ENCODE measurements at regions not wholly inside any gene's neighbourhood (a gene's known extent, or its start where the extent isn't known, plus 50 kb on each side); places are given as distances from the start of the nearest gene placed in this dataset.

DNA sequence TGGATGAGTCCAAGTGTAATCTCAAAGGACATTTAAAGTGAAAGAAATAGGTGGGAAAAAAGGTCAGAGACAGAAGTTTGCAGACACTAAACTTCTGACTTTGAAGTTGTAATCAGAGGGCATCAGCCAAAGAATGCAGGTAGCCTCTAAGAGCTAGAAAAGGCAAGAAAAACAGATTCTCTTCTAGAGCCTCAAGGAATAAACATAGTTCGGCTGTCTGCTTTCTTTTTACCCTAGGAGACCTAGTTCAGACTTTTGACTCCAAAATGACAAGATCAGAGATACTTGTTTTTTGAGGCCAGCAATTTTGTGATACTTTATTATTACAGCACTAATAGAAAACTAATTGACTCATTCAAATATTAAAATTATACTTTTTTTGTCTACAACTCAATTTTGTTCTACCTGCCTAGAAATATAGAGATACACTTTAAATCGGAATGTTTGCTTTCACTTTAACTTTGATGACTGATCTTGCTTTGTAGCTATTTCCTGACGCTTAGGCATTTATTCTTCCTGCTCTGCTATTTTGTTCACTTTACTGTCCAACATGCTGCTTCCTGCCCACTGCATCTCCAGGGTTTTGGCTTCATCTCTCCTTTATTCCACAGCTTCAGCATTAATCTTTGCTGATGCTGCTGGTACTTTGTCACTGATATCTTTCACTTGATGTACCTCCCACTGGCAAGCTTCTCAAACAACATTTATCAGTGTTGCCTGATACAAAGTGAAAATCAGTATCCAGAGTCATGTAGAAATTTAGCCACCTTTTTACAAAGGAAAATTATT, 272.5 kb downstream of the DSEL start:
- no peaks in the 10 kb centered on the region for H3K27me3 ChIP-seq (ENCODE audit: control insufficient read depth, insufficient read depth, low read length)
- H3K9ac ChIP-seq = no peak overlapping the region
- TF ChIP-seq, protein P1, sequence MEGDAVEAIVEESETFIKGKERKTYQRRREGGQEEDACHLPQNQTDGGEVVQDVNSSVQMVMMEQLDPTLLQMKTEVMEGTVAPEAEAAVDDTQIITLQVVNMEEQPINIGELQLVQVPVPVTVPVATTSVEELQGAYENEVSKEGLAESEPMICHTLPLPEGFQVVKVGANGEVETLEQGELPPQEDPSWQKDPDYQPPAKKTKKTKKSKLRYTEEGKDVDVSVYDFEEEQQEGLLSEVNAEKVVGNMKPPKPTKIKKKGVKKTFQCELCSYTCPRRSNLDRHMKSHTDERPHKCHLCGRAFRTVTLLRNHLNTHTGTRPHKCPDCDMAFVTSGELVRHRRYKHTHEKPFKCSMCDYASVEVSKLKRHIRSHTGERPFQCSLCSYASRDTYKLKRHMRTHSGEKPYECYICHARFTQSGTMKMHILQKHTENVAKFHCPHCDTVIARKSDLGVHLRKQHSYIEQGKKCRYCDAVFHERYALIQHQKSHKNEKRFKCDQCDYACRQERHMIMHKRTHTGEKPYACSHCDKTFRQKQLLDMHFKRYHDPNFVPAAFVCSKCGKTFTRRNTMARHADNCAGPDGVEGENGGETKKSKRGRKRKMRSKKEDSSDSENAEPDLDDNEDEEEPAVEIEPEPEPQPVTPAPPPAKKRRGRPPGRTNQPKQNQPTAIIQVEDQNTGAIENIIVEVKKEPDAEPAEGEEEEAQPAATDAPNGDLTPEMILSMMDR (IDR thresholded peaks at IDR 0.05) = no peak
- H3K27ac ChIP-seq = no peak overlapping the region
- H3K4me1 ChIP-seq = peaks cover 3% of the 10 kb centered on the region
- H3K4me2 ChIP-seq (ENCODE audit: low read length) = peak overlapping the region; percentile 55
- peak overlapping the region; percentile 41 for H3K4me3 ChIP-seq (ENCODE audit: low read depth, low read length)
- no peaks in the 10 kb centered on the region for H3K36me3 ChIP-seq (ENCODE audit: control insufficient read depth, insufficient read depth, low read length)
- H3K9me3 ChIP-seq (ENCODE audit: control insufficient read depth, low read length) = no peaks in the 10 kb centered on the region
- peak overlapping the region; percentile 45 for H2AFZ ChIP-seq
- no peaks in the 10 kb centered on the region for H3K79me2 ChIP-seq

DNA sequence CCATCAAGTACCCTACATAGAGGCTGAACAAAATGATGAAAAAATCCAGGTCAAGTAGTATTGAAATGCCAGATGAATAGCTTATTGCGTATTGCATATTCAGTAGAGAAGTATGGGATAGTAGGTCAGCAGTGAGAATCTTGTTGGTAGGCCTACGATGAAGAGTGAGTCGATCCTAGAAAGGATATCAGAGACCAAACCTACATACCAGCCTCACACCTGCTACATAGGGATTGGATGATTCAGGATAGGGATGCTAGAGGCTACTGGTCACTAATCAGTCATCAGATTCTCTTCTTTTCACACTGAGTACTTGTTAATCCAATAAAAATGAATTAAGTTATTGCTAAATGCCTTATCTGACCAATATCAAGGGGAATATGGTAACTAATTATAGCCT, 274.5 kb downstream of the DSEL start:
- Histone ChIP-seq H3K4me2 (ENCODE audit: low read length) (no peak overlapping the region), H3K4me3 (ENCODE audit: low read depth, low read length) (no peak overlapping the region), H3K79me2 (no peaks in the 10 kb centered on the region), H3K27me3 (ENCODE audit: control insufficient read depth, insufficient read depth, low read length) (no peaks in the 10 kb centered on the region), H3K9me3 (ENCODE audit: control insufficient read depth, low read length) (no peaks in the 10 kb centered on the region), H3K9ac (no peak overlapping the region), H3K27ac (no peak overlapping the region), H3K36me3 (ENCODE audit: control insufficient read depth, insufficient read depth, low read length) (no peaks in the 10 kb centered on the region), H3K4me1 (peaks cover 3% of the 10 kb centered on the region), H2AFZ (no peak overlapping the region)
- TF ChIP-seq, protein P1 (IDR thresholded peaks at IDR 0.05) = no peak

DNA sequence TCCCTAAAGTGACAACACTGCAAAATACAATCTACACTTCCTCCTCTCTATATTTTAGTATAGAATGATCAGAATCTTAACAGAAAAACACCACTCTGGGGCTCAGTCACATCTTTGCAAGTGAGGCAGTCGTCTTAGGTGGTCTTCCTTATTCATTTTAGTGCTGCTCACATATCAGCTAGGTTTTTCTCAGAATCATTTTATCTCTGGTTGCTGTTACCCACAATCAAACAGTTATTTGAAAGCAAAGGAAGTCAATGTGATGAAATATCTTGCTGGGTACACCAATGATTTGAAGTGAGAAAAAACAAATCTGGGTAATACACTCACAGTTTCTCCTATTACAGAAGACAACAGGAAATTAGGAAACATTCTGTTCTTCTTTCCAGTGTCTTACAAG, 275.2 kb downstream of the DSEL start:
- H3K4me2 ChIP-seq (ENCODE audit: low read length) = no peak overlapping the region
- H3K36me3 ChIP-seq (ENCODE audit: control insufficient read depth, insufficient read depth, low read length) = no peaks in the 10 kb centered on the region
- TF ChIP-seq, protein P1 (IDR thresholded peaks at IDR 0.05) = no peak
- H3K4me1 ChIP-seq = peaks cover 3% of the 10 kb centered on the region
- no peak overlapping the region for H3K27ac ChIP-seq
- no peaks in the 10 kb centered on the region for H3K9me3 ChIP-seq (ENCODE audit: control insufficient read depth, low read length)
- H3K27me3 ChIP-seq (ENCODE audit: control insufficient read depth, insufficient read depth, low read length) = no peaks in the 10 kb centered on the region
- no peak overlapping the region for H2AFZ ChIP-seq
- no peaks in the 10 kb centered on the region for H3K79me2 ChIP-seq
- H3K4me3 ChIP-seq (ENCODE audit: low read depth, low read length) = no peak overlapping the region
- H3K9ac ChIP-seq = no peak overlapping the region

DNA sequence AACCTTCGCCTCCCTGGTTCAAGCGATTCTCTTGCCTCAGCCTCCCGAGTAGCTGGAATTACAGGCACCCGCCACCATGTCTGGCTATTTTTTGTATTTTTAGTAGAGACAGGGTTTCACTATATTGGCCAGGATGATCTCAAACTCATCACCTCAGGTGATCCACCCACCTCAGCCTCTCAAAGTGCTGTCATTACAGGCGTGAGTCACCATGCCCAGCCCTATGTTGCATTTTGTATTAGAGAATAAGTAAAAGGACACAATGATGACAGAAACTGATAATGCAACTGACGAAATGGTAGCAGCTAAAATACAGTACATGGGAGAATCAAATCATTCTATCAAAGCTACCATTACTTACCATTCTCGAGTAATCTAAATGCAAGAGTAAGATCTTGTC, 276.7 kb downstream of the DSEL start:
- Histone ChIP-seq H3K27ac (no peak overlapping the region), H3K4me3 (ENCODE audit: low read depth, low read length) (no peak overlapping the region), H3K79me2 (no peaks in the 10 kb centered on the region), H3K9me3 (ENCODE audit: control insufficient read depth, low read length) (no peaks in the 10 kb centered on the region), H3K9ac (no peak overlapping the region), H2AFZ (no peak overlapping the region), H3K4me1 (peaks cover 3% of the 10 kb centered on the region), H3K27me3 (ENCODE audit: control insufficient read depth, insufficient read depth, low read length) (no peaks in the 10 kb centered on the region), H3K4me2 (ENCODE audit: low read length) (no peak overlapping the region), H3K36me3 (ENCODE audit: control insufficient read depth, insufficient read depth, low read length) (no peaks in the 10 kb centered on the region)
- TF ChIP-seq, protein P1 (IDR thresholded peaks at IDR 0.05) = no peak

DNA sequence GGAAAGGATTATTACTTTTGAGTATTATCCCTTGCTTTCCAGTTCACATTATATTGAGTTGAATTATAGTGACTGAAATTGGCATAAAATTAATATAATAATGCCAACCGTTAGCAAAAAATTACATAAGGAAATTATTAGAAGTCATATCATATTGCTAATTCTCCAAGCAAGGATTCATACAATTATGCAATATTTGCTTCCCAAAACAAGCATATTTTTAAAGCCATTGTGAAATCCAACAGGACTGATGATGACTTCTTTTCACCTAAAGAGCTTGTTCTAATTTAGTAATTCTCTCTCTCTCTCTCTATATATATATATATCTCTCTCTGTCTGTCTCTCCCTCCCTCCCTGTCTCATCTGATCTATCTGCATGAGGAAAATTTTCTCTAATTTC, 283.5 kb downstream of the DSEL start:
- H3K27me3 ChIP-seq (ENCODE audit: control insufficient read depth, insufficient read depth, low read length) = no peaks in the 10 kb centered on the region
- no peak overlapping the region for H3K4me3 ChIP-seq (ENCODE audit: low read depth, low read length)
- no peak overlapping the region for H3K4me2 ChIP-seq (ENCODE audit: low read length)
- no peaks in the 10 kb centered on the region for H3K36me3 ChIP-seq (ENCODE audit: control insufficient read depth, insufficient read depth, low read length)
- no peak overlapping the region for H3K9ac ChIP-seq
- no peak overlapping the region for H3K27ac ChIP-seq
- H3K79me2 ChIP-seq = no peaks in the 10 kb centered on the region
- H2AFZ ChIP-seq = no peak overlapping the region
- TF ChIP-seq, protein P1 (IDR thresholded peaks at IDR 0.05) = no peak
- no peaks in the 10 kb centered on the region for H3K9me3 ChIP-seq (ENCODE audit: control insufficient read depth, low read length)
- H3K4me1 ChIP-seq = no peaks in the 10 kb centered on the region
